ENCODE measurements at regions not wholly inside any gene's neighbourhood (a gene's known extent, or its start where the extent isn't known, plus 50 kb on each side); places are given as distances from the start of the nearest gene placed in this dataset.

DNA sequence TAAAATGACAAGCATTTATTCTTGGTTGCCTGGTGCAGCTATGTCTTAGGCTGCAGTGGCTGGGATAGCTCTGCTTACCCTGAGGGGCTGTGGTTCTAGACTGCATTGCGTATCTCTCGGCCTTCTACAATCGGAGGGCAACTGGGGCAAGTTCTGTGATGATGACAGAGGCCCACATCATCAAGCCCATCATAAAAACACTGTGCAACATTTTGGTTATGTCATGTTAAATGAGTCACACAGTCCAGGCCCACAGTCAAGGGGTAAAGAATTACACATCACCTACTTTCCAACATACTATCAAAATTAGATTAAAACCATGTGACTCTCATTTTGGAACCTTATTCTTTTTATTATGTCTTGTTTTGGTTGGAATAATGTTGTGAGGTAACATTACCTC lies 120.2 kb upstream of the GUCY1A1 start:
- no peak for DNase-seq

DNA sequence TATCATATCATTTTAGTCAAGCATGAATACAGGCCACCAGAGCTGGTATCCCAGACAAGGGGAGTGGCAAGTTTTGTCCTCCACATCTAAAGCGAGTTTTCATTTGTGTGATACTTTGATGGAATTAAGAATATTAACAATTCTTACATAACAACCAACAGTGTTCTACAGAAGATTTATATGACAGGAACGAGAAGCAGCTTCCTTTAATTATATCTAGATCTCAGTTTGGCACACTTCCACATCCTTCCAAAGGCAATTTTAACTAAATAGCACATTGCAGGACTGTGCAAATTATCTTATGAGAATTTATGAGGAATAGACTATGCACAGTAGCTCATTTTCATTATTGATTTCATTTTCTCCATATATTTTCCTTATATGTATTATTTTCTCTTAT lies 121.2 kb upstream of the GUCY1A1 start:
- DNase-seq = no peak

DNA sequence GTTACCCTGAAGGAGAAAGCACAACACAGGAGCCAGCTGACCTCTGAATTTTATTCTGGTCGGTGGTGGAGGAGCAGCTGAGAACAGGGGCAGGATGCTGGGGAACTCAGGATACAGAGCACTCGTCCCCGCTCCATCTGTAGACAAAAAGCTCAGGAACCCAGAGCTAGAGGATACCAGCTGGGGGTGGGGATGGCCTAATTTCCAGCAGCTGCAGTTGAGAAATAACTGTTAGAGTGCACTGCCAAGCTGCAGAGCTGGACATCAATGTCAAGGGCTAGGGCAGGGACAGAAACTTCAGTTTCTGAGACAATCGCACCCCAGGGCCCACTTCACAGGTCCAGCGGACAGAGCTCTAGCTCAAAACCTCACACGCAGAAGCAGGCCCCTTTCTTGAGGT lies 122.1 kb upstream of the GUCY1A1 start:
- DNase-seq = no peak

DNA sequence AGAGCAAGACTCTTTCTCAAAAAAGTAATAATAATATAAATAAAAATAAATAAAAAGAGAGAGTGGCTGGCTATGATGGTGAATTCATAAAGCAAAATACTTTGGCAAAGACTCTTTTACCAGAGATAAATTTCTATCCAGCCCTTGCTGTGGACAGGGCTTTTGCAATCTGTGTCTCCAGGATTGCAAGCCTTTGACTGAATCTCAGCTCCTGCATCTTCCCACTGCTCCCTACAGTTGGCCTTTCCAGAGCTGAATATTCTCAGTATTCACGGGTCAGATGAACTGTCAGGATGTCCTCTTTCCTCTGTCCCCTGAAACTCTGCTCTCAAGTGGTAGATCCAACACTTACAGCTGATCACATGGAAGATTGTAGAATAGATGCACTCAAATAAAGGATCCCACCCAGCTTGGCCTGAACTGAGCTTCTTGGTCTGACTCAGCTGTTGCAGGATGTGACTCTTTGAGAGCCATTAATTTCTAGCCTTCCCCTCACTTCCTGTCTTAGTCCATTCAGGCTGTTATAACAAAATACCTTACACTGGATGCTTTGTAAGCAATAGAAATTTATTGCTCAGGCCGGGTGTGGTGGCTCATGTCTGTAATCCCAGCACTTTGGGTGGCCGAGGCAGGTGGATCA lies 123.4 kb upstream of the GUCY1A1 start:
- DNase-seq = no peak

DNA sequence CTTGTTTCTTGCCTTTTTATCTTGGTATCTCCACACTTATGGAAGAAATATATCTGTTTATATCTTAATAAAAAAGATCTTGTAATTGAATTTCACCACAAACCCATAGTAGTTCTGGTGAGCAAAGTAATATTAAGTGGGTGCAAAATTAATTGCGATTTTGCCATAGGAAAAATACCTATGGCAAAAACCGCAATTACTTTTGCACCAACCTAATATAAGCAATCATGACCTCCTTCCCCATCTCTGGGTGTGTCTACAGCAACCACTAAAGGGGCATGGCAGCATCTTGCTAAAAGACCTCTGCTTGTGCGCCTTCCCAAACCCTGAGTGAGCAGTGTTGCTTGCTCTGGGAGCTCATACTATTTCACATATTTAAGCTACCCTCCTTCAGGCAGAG lies 124.2 kb upstream of the GUCY1A1 start:
- DNase-seq = no peak

DNA sequence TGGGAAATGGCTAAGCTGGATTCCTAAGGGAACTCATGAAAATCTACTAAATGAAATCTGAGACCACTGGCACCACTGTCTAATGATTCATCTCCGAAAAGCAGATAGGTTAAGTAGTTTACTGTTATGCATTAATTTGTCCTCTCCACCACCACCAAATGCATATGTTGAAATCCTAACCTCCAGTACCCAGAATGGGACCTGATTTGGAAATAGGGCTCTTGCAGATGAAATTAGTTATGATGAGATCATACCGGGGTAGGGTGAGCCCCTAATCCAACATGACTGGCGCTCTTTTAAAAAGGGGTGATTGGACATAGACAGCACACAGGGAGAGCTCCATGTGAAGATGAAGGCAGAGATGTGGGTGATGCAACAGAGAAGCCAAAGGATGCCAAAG lies 124.9 kb upstream of the GUCY1A1 start:
- no peak for DNase-seq

DNA sequence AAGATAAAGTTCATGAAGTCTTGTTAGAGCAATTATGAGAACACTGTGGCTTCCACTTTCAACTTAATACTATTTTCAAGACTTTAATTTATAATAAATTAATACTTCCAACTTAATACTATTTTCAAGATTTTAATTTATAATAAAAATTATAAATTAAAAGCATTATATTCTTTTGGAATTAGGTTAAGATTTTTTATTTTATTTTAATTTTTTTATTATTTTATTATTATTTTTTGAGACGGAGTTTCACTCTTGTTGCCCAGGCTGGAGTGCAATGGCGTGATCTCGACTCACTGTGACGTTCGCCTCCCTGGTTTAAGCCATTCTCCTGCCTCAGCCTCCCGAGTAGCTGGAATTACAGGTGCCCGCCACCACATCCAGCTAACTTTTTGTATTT lies 126.0 kb upstream of the GUCY1A1 start:
- no peak for DNase-seq

DNA sequence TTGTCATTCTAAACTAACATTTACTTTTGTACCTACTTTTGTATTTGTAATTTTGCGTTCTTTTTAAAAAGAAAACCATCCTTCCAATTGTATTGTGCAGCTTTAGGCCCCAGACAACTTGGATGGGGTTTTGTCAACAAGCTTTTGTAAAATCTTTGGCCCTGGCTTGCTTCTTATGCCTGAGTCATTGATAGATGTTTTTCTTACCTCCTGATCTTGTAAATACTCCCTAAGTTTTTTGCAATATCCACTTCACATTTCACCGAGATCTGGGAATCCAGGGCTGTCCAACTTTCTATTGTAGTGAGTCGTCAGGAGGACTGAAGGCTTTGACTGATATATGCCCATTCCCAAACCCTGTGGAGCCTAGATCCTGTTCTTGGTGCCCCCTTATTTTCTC lies 126.9 kb upstream of the GUCY1A1 start:
- DNase-seq = no peak

DNA sequence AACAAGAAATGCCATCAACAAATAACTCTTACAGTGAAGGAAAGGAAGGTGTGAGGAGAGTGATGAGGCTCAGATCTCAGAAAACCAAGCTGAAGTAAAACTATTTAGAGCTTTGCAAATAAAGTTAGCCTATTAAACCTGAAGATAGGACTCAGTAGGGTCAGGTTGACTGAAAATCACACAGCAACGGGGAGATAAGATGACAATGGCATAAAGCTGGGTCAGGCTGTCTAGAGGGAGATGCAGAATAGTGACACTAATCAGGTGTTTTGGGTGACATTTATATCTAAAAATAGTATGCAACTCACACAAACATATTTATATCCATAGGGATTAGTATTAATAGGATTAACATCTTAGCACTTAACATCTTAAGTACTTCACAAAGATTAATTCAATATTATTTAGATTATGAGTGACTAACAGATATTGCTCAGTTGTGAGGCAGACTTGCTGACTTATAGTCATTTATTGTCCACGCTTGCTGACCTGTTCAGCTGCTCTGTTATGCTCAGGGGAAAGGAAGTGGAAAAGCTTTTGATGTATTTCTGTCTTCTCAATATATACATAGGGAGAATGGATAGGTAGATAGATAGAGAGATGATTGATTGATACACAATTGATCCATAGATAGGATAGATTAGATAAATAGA lies 130.7 kb upstream of the GUCY1A1 start:
- DNase-seq = no peak

DNA sequence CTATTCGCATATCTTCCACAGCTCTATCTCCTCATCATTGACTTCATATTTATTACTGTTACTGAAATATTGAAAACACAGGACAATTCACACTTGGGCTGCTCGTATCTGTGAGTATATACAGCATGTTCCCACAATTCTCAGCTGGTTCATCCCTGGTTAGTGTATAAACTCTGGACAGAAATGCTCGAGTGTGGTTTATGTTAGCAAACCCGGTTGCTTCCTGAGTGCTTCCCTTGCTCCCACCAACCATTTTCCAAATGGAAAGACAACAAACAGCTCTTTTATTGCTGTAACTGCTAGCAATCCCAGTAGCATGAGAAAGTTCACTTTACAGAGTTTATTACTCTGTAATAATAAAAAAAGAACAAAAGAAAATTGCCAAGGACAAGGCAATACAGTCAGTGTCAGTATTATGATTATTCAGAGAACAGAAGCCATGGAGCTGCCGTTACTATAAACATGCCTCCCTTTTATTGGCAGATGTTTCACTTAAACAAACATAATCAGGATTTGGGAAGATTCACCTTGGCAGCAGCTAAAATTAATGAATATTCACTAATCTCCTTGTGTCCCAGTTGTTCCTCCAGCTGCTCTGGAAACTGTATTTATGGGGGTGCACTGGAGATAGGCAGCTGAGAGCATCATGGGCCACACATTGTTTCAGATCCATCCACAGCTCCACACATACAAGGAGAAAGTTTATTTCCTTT lies 134.1 kb upstream of the GUCY1A1 start:
- DNase-seq = no peak

DNA sequence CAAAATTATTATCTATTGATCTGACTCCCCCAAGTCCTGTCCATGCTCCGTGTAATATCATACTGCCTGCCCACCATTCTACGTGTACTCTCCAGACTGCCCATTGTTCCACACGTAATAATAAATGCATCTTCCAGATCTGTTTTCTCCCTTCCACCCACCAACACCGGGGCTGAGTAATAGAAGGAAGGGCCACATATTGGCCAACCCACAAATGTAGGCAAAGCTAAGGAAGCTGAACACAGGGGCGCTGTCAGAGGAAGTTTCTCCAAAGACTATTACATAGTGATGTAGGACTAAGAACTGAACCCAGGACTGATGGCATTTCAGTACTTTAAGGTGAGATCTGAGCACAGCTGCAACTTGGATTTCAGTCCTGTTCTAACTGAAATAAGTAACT lies 135.8 kb upstream of the GUCY1A1 start:
- DNase-seq = no peak

DNA sequence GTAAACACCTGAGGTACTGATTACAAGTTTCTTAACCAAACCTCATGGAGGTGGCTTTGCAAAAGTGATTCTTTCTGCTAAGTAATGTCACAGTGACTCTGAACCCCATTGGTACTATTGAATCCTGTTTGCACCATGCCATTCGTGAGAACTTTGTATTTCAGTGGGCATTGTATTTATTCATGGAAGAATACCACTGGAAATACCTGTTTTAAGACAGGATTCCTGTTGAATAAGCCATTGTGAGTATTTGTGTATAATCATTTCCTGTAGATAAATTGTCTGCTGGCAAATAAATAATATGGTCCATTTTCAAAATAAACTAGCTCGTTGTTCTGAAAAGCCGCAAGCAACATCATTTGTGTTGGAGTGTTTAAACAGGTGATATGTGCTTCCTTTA lies 136.4 kb upstream of the GUCY1A1 start:
- DNase-seq = no peak

DNA sequence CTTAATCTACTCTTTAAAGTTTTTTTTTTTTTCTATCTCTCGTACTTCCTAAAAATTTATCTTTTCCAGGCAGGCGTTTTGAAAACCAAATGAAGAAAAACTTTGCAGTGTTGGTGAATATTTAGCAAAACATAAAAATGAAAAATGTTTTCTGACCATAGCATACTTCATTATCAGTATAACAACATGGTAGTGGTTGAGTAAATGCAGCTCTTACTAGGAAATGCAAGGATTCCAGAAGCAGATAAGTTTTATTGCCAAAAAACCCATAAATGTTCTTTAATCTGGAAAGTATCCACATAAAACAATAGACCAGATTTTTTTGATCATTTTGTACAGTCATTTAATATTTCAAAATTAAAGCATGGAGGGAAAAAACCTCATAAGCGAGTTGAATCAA lies 136.9 kb upstream of the GUCY1A1 start:
- DNase-seq = no peak

DNA sequence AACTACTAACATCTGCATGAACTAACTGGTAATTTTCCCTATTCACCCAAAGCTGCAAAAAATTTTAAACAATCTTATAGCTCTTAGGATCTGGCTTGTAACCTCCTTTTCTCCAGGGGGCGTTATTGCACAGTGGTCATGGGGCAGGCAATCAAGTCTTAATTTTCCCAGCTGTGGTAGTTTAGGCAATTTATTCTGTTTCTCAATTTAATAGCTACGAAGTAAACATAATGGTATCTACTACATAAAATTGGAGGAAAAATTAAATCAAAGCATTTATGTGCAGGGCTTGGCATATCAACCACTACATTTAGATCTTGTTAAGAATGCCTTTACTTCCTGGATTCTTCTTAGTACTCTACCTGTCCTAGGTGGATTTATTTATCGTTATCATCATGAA lies 137.4 kb upstream of the GUCY1A1 start:
- no peak for DNase-seq

DNA sequence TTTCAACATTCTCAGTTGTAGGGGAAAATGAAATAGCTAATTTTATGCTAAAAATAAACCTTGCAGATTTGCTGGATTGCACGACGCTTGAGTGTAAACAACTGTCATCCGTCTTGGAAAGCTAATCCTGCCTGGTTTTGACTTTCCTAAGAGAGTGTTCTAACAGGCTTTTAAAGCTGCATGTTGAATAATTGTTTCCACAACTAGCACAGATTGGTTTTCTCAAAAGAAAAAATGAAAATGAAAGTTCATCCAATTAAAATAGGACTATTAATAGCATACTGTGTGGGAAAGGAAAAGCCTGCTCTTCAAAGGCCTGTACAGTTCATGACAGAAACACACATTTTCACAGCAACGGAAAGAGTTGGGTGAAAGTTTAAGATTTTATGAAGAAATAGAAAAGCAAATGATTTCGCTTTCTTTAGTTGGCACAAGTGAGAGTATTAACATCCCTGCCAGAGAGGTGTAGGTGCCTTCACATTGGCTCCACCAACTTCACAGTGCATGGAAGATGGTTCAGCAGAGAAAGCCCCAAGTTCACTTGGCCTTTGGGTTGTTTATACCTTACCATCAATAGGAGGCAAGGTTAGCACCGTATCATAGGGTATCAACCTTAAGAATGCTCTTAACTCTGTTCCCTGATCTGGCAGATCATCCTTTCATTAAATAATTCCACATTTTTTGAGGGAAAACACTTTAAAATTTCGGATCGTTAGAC lies 140.0 kb upstream of the GUCY1A1 start:
- no peak for DNase-seq

DNA sequence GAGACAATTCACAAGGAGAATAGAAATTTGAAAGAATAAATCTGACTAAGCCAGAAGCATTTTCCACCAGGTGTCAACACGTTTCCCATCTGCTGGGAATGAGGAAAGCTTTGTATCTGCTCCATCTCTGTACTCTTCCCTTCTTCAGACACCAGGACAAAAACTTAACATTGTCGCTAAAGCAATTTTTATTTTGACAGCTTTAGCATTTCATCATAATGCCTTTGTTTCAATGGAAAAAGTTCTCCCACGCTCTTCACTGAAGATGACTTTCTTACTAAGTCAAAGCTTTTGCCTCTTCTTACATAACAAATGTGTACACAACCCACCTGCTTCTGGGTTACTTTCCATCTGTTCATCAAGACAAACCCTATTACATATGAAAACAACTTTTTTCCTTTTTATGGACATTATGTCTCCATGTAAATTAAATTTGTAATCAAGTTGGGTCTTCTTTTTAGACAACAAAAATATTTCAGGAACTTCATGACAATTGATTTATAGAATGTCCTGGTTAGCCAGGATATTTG lies 141.7 kb upstream of the GUCY1A1 start:
- no peak for DNase-seq

DNA sequence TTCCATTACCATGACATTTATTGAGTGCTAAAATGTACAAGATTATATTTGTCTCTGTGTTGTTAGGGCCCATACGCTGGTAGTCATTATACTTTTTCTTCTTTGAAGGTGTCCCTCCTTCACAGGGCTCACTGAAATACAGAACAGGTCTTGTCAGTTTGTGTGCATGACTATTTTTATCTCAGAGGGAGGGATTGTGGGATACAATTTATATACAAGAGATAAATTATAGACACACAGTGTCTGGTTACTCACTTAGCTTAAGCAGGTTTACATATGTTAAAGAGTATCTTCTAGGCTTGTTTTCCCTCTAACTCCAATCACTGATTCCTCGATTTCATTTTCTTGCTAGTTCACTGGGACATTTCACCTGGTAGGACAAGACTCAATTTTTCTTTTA lies 143.3 kb upstream of the GUCY1A1 start:
- DNase-seq = no peak

DNA sequence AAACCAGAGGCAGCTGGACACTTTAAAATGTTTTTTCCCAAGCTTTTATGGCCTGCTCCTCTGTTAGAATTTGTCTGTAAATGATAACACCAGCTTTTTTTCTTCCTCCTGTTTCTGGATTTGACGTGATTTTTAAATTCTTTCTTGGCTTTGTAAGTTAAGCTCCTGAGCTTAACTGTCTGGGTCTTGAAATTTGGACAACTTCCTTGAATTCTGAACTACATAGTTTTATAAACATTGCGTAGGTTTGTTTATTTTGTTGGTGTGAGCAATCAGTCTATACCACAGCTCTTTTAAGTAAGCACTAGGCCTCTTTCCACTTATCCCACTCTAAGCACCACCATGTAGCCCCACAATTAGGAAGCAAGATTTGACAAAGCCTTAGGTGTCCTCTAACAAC lies 144.4 kb upstream of the GUCY1A1 start:
- no peak for DNase-seq

DNA sequence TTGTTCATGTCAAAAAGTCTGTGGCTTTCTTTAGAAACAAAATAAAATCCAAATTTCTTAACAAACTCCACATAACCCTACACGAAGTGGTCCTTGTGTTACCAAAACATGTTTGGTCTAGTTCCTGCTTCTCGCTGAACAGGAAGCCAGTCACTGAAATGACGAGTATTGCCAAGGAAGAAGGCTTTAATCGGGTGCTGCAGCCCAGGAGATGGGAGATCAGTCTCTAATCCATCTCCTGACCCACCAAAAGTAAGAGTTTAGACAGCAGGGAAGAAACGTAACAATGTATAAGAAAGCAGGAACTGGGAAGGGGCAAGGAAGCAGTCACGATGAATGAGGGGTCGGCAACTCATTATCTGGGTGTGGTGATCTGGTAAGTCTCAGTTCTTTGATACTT lies 144.6 kb upstream of the MAP9 start:
- DNase-seq = no peak

DNA sequence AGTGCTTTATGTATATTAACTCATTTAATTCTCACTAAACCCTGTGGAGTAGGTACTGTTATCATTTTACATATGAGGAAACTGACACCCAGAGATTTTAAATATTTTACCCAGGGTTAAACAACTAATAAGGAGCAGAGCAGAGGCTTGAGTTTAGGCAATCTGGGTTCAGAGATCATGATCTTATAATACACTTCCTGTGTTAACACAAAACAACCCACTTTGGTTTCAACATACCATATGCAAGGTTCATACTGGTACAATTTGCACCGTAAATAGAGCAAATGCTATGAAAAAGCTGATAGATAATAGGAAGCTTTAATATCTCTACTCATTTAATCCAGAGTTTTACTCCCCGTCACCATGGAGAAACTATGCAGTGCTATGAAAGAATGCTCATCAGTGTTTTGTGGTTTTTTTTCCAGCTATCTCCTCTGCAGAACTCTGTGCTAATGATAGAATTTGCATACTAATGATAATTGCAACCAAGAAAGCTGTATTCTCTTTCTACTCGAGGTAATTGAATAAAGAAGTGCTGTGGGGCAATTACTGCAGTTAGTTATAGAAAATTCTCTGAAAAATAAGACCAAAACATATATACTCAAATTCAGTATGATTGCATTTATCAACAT lies 138.8 kb upstream of the MAP9 start:
- DNase-seq = no peak

DNA sequence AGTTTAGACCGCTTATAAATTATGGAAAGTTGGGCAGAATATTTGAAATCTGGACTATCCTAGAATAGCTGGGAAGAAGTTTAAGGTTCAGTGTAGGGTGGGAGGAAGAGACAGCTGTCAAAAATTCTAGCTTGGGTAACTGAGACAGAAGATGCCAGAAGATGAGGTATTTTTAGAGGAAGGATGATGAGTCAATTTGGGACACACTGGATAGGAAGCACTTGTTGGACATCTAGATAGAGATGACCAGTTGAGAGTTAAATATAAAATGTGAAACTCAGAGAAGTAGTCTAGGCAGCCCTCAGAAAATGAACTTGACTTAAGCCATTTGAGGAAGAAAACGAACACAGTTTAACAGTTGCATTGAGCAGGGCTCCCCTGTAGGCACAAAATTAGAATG lies 137.9 kb upstream of the MAP9 start:
- no peak for DNase-seq

DNA sequence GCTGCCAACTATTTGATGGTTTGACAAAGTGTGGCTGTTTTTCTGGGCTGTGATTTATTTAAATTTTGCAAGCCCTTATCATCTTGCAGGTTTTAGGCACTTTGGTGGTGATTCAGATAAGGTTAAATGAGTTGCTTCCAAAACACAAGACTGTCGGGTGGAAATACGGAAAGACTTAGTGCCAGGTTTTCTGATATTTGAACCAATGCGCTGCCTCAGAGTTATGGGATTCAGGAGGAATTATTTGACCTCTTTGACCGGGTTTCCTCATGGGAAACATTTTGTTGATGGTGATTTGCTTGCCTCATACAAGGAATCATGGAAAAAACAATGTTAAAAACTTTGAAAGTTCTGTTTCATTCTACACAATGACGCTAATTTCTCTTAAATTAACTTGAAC lies 136.1 kb upstream of the MAP9 start:
- no peak for DNase-seq

DNA sequence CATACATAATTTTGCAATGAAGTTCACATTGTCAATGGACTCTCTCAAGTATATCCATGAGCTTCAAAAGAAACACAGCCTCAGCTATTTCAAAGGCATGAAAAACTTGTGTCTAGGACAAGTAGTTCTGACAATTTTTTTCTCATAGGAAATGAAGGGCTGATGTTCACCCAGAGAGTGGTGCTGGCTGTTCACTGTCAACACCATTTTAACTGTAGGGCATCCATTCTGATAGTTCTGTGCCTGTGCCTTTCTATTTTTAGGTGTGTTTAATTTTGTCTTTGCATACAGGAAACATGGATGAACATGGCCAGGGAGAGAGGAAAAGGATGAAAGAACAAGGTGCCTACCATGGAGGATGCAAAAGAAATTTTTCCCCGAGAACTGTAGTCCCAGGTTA lies 135.3 kb upstream of the MAP9 start:
- DNase-seq = no peak

Data from cerebellar nuclear complex (tissue), 1 donor.